GM23338 (cell line): ENCODE measurements at regions not wholly inside any gene's neighbourhood (a gene's known extent, or its start where the extent isn't known, plus 50 kb on each side); places are given as distances from the start of the nearest gene placed in this dataset.

Experiments used
- ATAC-seq: fragments of 200-7000 bp; cut with Tn5 transposase; 3 replicates; pipeline ENCODE4 v1.9.1; 2020
- DNase-seq: peaks from one replicate; pipeline ENCODE4 v3.0.0-alpha.2; 2015; ENCODE audit warnings: low spot score
- H2AFZ ChIP-seq: fragments of 200-600 bp; sonication (generic); 2 replicates; pipeline ENCODE4 v1.8.0; 2016; ENCODE audit warnings: antibody characterized with exemption, mild to moderate bottlenecking, moderate library complexity
- H3F3A ChIP-seq: fragments of 200-600 bp; sonication (generic); replicated peaks from 2 replicates; pipeline ENCODE4 v1.8.0; 2017; ENCODE audit warnings: antibody characterized with exemption, mixed run types, low read depth
- H3K27ac ChIP-seq: fragments of 200-600 bp; sonication (generic); 2 replicates; pipeline ENCODE4 v1.6.1; 2016; ENCODE audit warnings: low read depth
- H3K27me3 ChIP-seq: fragments of 200-600 bp; sonication (generic); 2 replicates; pipeline ENCODE4 v1.8.0; 2016; ENCODE audit warnings: mild to moderate bottlenecking, mixed run types, moderate library complexity; ENCODE audit not compliant: insufficient read depth
- H3K36me3 ChIP-seq: fragments of 200-600 bp; sonication (generic); 2 replicates; pipeline ENCODE4 v1.8.0; 2016; ENCODE audit warnings: mild to moderate bottlenecking; ENCODE audit not compliant: insufficient read depth
- H3K4me1 ChIP-seq: fragments of 200-600 bp; sonication (generic); 2 replicates; pipeline ENCODE4 v1.8.0; 2016; ENCODE audit warnings: mild to moderate bottlenecking, moderate library complexity; ENCODE audit not compliant: insufficient read depth
- H3K4me2 ChIP-seq: fragments of 200-600 bp; sonication (generic); 2 replicates; pipeline ENCODE4 v1.7.1; 2017; ENCODE audit warnings: mixed run types
- H3K4me3 ChIP-seq: fragments of 200-600 bp; sonication (generic); 2 replicates; pipeline ENCODE4 v1.6.1; 2016; ENCODE audit warnings: mixed run types
- H3K79me2 ChIP-seq: fragments of 200-600 bp; sonication (generic); replicated peaks from 2 replicates; pipeline ENCODE4 v1.8.0; 2017; ENCODE audit warnings: mild to moderate bottlenecking; ENCODE audit not compliant: insufficient read depth
- H3K9me2 ChIP-seq: fragments of 200-600 bp; sonication (generic); 2 replicates; pipeline ENCODE4 v1.8.0; 2017; ENCODE audit not compliant: insufficient read depth
- H4K20me1 ChIP-seq: fragments of 200-600 bp; sonication (generic); replicated peaks from 2 replicates; pipeline ENCODE4 v1.8.0; 2017; ENCODE audit warnings: mild to moderate bottlenecking; ENCODE audit not compliant: insufficient read depth
- H3K27ac Mint-ChIP-seq: 2 replicates; pipeline ENCODE4 v1.8.0; 2020; ENCODE audit warnings: inconsistent platforms, mild to moderate bottlenecking, moderate library complexity, mixed read lengths
- H3K27me3 Mint-ChIP-seq: 3 replicates; pipeline ENCODE4 v1.8.0; 2022; ENCODE audit warnings: low read depth, mild to moderate bottlenecking, moderate library complexity, mixed read lengths, inconsistent platforms; ENCODE audit not compliant: insufficient read depth, poor library complexity
- H3K36me3 Mint-ChIP-seq: 3 replicates; pipeline ENCODE4 v1.8.0; 2021; ENCODE audit warnings: low read depth, mild to moderate bottlenecking, inconsistent platforms, moderate library complexity, mixed read lengths
- H3K4me1 Mint-ChIP-seq: 3 replicates; pipeline ENCODE4 v1.8.0; 2020; ENCODE audit warnings: mild to moderate bottlenecking, inconsistent platforms, mixed read lengths
- H3K4me3 Mint-ChIP-seq: 3 replicates; pipeline ENCODE4 v1.8.0; 2021; ENCODE audit warnings: moderate library complexity, mild to moderate bottlenecking, inconsistent platforms, mixed read lengths
- H3K9me3 Mint-ChIP-seq: 3 replicates; pipeline ENCODE4 v1.8.0; 2020; ENCODE audit warnings: moderate library complexity, mild to moderate bottlenecking, inconsistent platforms, mixed read lengths
- EZH2 ChIP-seq: fragments of 200-600 bp; sonication (generic); IDR thresholded peaks from one replicate; pipeline ENCODE4 v1.8.0; 2017; ENCODE audit warnings: antibody characterized with exemption, mild to moderate bottlenecking, low read depth; ENCODE audit not compliant: unreplicated experiment
- JUNB ChIP-seq: IDR thresholded peaks from one replicate; pipeline ENCODE4 v1.6.1; 2016; ENCODE audit warnings: antibody characterized with exemption; ENCODE audit not compliant: unreplicated experiment
- NANOG ChIP-seq: IDR thresholded peaks from 2 replicates; pipeline ENCODE4 v1.6.1; 2016; ENCODE audit warnings: antibody characterized with exemption, borderline replicate concordance
- STAT1 ChIP-seq: IDR thresholded peaks from one replicate; pipeline ENCODE4 v1.6.1; 2016; ENCODE audit warnings: antibody characterized with exemption; ENCODE audit not compliant: unreplicated experiment
- ZNF331 ChIP-seq: fragments of 250-450 bp; sonication (Bioruptor Pico); IDR thresholded peaks from 2 replicates; pipeline ENCODE4 v1.5.0; 2020; ENCODE audit warnings: low read depth, mild to moderate bottlenecking, moderate library complexity
- ZNF462 ChIP-seq: fragments of 250-450 bp; sonication (Bioruptor Pico); IDR thresholded peaks from 2 replicates; pipeline ENCODE4 v1.5.0; 2020; ENCODE audit warnings: mild to moderate bottlenecking, moderate library complexity
- TF ChIP-seq, protein P1 (sequence below): IDR thresholded peaks from 2 replicates; pipeline ENCODE4 v1.6.1; 2016; ENCODE audit warnings: antibody characterized with exemption
- TF ChIP-seq, protein P2 (sequence below), 2 experiments: fragments of 200-600 bp in 1 of 2; sonication (generic) in 1 of 2; conservative IDR thresholded peaks; 2 replicates each; pipeline versions ENCODE4 v1.5.1 to v1.6.1; 2016 to 2017; ENCODE audit warnings: antibody characterized with exemption in 2 of 2, low read depth in 2 of 2, mild to moderate bottlenecking in 2 of 2, moderate library complexity in 1 of 2
- TF ChIP-seq, protein P3 (sequence below): IDR thresholded peaks from one replicate; pipeline ENCODE4 v1.6.1; 2018; ENCODE audit warnings: antibody characterized with exemption; ENCODE audit not compliant: unreplicated experiment

DNA sequence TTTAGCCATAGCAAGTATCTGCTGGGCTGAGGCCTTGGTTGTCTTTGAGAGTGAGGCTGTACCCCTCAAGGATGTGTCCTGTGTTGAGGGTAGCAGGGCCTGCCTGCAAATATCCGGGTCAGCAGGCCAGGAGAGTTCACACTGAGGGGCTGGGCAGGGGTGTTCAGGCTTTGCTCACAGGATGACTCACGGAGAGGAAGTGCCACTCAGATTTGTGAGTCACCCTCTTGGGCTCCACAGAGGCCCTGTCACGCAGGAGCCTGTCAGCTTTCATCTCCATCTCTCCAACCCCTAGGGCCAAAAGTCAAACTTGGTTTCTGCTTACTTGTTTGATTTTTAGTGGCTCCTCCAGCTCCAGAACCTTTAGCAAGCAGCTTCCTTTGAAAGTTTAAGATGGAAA is 211.5 kb downstream of the SEC61B start:
- TF ChIP-seq JUNB (no peak), NANOG (no peak), ZNF331 (CRISPR knock-in tag) (no peak), EZH2 (no peak), STAT1 (no peak), ZNF462 (CRISPR knock-in tag) (no peak)
- TF ChIP-seq, protein P1, sequence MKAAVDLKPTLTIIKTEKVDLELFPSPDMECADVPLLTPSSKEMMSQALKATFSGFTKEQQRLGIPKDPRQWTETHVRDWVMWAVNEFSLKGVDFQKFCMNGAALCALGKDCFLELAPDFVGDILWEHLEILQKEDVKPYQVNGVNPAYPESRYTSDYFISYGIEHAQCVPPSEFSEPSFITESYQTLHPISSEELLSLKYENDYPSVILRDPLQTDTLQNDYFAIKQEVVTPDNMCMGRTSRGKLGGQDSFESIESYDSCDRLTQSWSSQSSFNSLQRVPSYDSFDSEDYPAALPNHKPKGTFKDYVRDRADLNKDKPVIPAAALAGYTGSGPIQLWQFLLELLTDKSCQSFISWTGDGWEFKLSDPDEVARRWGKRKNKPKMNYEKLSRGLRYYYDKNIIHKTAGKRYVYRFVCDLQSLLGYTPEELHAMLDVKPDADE = no peak
- TF ChIP-seq, protein P2, sequence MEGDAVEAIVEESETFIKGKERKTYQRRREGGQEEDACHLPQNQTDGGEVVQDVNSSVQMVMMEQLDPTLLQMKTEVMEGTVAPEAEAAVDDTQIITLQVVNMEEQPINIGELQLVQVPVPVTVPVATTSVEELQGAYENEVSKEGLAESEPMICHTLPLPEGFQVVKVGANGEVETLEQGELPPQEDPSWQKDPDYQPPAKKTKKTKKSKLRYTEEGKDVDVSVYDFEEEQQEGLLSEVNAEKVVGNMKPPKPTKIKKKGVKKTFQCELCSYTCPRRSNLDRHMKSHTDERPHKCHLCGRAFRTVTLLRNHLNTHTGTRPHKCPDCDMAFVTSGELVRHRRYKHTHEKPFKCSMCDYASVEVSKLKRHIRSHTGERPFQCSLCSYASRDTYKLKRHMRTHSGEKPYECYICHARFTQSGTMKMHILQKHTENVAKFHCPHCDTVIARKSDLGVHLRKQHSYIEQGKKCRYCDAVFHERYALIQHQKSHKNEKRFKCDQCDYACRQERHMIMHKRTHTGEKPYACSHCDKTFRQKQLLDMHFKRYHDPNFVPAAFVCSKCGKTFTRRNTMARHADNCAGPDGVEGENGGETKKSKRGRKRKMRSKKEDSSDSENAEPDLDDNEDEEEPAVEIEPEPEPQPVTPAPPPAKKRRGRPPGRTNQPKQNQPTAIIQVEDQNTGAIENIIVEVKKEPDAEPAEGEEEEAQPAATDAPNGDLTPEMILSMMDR (conservative IDR thresholded peaks at IDR 0.05; ENCODE audit: low read depth in 2 of 2) = no peak
- TF ChIP-seq, protein P3, sequence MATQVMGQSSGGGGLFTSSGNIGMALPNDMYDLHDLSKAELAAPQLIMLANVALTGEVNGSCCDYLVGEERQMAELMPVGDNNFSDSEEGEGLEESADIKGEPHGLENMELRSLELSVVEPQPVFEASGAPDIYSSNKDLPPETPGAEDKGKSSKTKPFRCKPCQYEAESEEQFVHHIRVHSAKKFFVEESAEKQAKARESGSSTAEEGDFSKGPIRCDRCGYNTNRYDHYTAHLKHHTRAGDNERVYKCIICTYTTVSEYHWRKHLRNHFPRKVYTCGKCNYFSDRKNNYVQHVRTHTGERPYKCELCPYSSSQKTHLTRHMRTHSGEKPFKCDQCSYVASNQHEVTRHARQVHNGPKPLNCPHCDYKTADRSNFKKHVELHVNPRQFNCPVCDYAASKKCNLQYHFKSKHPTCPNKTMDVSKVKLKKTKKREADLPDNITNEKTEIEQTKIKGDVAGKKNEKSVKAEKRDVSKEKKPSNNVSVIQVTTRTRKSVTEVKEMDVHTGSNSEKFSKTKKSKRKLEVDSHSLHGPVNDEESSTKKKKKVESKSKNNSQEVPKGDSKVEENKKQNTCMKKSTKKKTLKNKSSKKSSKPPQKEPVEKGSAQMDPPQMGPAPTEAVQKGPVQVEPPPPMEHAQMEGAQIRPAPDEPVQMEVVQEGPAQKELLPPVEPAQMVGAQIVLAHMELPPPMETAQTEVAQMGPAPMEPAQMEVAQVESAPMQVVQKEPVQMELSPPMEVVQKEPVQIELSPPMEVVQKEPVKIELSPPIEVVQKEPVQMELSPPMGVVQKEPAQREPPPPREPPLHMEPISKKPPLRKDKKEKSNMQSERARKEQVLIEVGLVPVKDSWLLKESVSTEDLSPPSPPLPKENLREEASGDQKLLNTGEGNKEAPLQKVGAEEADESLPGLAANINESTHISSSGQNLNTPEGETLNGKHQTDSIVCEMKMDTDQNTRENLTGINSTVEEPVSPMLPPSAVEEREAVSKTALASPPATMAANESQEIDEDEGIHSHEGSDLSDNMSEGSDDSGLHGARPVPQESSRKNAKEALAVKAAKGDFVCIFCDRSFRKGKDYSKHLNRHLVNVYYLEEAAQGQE = no peak
- no peaks in the 10 kb centered on the region for H3K36me3 Mint-ChIP-seq
- Histone ChIP-seq H3F3A (no peaks in the 10 kb centered on the region), H3K4me1 (peaks cover 11% of the 10 kb centered on the region; the same call in 1 of the 2 replicates), H3K79me2 (no peaks in the 10 kb centered on the region), H3K4me2 (no peak overlapping the region), H3K36me3 (no peaks in the 10 kb centered on the region), H3K9me2 (peaks cover 7% of the 10 kb centered on the region; the same call in 1 of the 2 replicates), H2AFZ (no peak overlapping the region), H3K27me3 (no peaks in the 10 kb centered on the region), H3K27ac (no peak overlapping the region), H3K4me3 (no peak overlapping the region), H4K20me1 (no peaks in the 10 kb centered on the region)
- peaks cover 13% of the 10 kb centered on the region; the same call in 2 of the 3 replicates for H3K4me1 Mint-ChIP-seq
- no peak overlapping the region for H3K4me3 Mint-ChIP-seq
- no peak for DNase-seq
- no peak for ATAC-seq
- no peaks in the 10 kb centered on the region for H3K27me3 Mint-ChIP-seq
- no peak overlapping the region for H3K27ac Mint-ChIP-seq
- H3K9me3 Mint-ChIP-seq = no peaks in the 10 kb centered on the region
